ENCODE measurements at regions not wholly inside any gene's neighbourhood (a gene's known extent, or its start where the extent isn't known, plus 50 kb on each side); places are given as distances from the start of the nearest gene placed in this dataset.

DNA sequence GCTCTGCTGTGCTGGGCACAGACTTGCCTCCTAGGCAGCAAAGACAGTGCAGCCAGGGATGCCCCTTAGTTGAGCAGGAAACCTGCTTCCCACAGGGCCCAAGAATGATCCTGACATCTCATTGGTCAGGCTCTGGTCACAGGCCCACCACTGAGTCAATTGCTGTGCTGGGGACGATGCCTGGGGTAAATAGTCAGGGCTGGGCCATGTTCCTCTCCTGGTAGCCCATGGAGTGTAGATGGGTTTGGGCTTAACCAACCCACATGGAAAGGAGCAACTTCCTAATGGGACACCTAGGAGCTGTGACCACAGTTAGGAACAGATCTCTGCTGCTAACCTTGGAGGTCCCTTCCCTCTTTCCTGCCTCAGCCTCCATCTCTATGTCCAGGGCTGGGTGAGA, 212.5 kb upstream of the ZNF536 start:
- no peak overlapping the region for H3K4me3 Mint-ChIP-seq
- ChIA-PET CTCF (no interaction called here), POLR2A (no interaction called here)
- H3K9me3 Mint-ChIP-seq: no peaks in the 10 kb centered on the region
- no peaks in the 10 kb centered on the region for H3K4me1 Mint-ChIP-seq
- no peaks in the 10 kb centered on the region for H3K27me3 Mint-ChIP-seq
- no peak overlapping the region for H3K27ac Mint-ChIP-seq
- no peaks in the 10 kb centered on the region for H3K36me3 Mint-ChIP-seq (ENCODE audit: low read depth)
- DNase-seq: no peak

GRCh38 chr19:30160426-30160825, 211.8 kb upstream of the ZNF536 start:
- CTCF ChIA-PET: no interaction called here
- Mint-ChIP-seq H3K27me3 (no peaks in the 10 kb centered on the region), H3K4me1 (no peaks in the 10 kb centered on the region)

DNA sequence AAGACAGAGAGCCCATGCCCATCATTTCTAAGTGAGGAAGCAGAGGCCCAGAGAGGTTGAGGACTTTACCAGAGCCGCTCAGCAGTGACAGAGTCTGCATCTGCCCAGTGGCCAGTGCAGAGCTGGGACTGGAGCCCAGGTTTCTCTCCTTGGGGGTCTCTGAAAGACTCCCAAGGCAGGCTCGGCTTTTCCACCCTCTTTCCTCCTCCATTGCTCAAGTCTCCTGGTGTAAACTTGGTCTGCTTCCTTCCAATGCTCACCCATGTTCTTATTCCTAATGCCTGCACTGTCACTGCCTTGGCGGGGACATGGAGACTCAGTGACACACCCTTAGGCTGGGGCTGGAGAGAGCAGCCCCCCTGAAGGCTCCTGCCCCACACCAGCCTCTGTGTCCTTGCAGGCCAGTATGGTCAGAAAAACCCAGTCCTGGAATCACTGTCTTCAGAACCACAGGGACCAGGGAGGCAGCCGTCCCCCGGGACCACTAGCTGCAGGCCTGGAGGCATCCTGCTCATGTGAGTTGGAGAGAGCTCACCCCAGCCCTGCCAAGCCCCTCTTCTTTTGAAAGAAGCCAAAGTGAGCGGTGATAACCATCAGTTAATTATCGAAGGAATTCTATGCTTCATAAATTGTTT, 211.0 kb upstream of the ZNF536 start:
- POLR2A ChIA-PET: no interaction called here
- CTCF ChIA-PET: no interaction called here
- Mint-ChIP-seq H3K36me3 (ENCODE audit: low read depth) (no peaks in the 10 kb centered on the region), H3K4me1 (no peaks in the 10 kb centered on the region), H3K9me3 (no peaks in the 10 kb centered on the region), H3K27ac (no peak overlapping the region), H3K4me3 (no peak overlapping the region), H3K27me3 (no peaks in the 10 kb centered on the region)
- DNase-seq: no peak

More at GRCh38 chr19:30160426-30160825, 211.8 kb upstream of the ZNF536 start:
- no peaks in the 10 kb centered on the region for H3K36me3 Mint-ChIP-seq (ENCODE audit: low read depth)
- H3K9me3 Mint-ChIP-seq: no peaks in the 10 kb centered on the region
- no peak for DNase-seq
- no peak overlapping the region for H3K4me3 Mint-ChIP-seq
- H3K27ac Mint-ChIP-seq: no peak overlapping the region
- POLR2A ChIA-PET: no interaction called here

GRCh38 chr19:30161770-30162169, 210.4 kb upstream of the ZNF536 start:
- ChIA-PET POLR2A (no interaction called here), CTCF (no interaction called here)
- Mint-ChIP-seq H3K4me1 (no peaks in the 10 kb centered on the region), H3K4me3 (no peak overlapping the region), H3K9me3 (no peaks in the 10 kb centered on the region), H3K27me3 (no peaks in the 10 kb centered on the region), H3K36me3 (ENCODE audit: low read depth) (no peaks in the 10 kb centered on the region), H3K27ac (no peak overlapping the region)
- no peak for DNase-seq

GRCh38 chr19:30162718-30163117, 209.5 kb upstream of the ZNF536 start:
- Mint-ChIP-seq H3K36me3 (ENCODE audit: low read depth) (no peaks in the 10 kb centered on the region), H3K4me3 (no peak overlapping the region), H3K9me3 (no peaks in the 10 kb centered on the region), H3K4me1 (no peaks in the 10 kb centered on the region), H3K27ac (no peak overlapping the region), H3K27me3 (no peaks in the 10 kb centered on the region)
- ChIA-PET CTCF (no interaction called here), POLR2A (no interaction called here)
- DNase-seq: no peak

GRCh38 chr19:30163663-30164062, 208.5 kb upstream of the ZNF536 start:
- Mint-ChIP-seq H3K4me3 (no peak overlapping the region), H3K27me3 (no peaks in the 10 kb centered on the region), H3K36me3 (ENCODE audit: low read depth) (no peaks in the 10 kb centered on the region), H3K27ac (no peak overlapping the region), H3K4me1 (no peaks in the 10 kb centered on the region), H3K9me3 (no peaks in the 10 kb centered on the region)
- DNase-seq: no peak
- POLR2A ChIA-PET: no interaction called here
- CTCF ChIA-PET: no interaction called here

GRCh38 chr19:30165228-30165813, 206.9 kb upstream of the ZNF536 start:
- H3K27me3 Mint-ChIP-seq: no peaks in the 10 kb centered on the region
- H3K4me1 Mint-ChIP-seq: no peaks in the 10 kb centered on the region
- no peaks in the 10 kb centered on the region for H3K9me3 Mint-ChIP-seq
- no peaks in the 10 kb centered on the region for H3K36me3 Mint-ChIP-seq (ENCODE audit: low read depth)
- ChIA-PET POLR2A (no interaction called here), CTCF (interaction anchor here (0.6 kb wide), 1 partner anchor 1072 kb away, joined by 3 read pairs; no protein-coding TSS in a partner anchor)
- no peak overlapping the region for H3K4me3 Mint-ChIP-seq
- no peak for DNase-seq
- H3K27ac Mint-ChIP-seq: peak overlapping the region; percentile 46

- ChIA-PET CTCF (no interaction called here), POLR2A (no interaction called here)
- no peaks in the 10 kb centered on the region for H3K36me3 Mint-ChIP-seq (ENCODE audit: low read depth)
- no peak overlapping the region for H3K4me3 Mint-ChIP-seq
- no peaks in the 10 kb centered on the region for H3K27me3 Mint-ChIP-seq
- DNase-seq: no peak
- no peak overlapping the region for H3K27ac Mint-ChIP-seq
- no peaks in the 10 kb centered on the region for H3K4me1 Mint-ChIP-seq
- no peaks in the 10 kb centered on the region for H3K9me3 Mint-ChIP-seq
These were observed 204.8 kb upstream of the ZNF536 start for GRCh38 chr19:30167206-30167868.

DNA sequence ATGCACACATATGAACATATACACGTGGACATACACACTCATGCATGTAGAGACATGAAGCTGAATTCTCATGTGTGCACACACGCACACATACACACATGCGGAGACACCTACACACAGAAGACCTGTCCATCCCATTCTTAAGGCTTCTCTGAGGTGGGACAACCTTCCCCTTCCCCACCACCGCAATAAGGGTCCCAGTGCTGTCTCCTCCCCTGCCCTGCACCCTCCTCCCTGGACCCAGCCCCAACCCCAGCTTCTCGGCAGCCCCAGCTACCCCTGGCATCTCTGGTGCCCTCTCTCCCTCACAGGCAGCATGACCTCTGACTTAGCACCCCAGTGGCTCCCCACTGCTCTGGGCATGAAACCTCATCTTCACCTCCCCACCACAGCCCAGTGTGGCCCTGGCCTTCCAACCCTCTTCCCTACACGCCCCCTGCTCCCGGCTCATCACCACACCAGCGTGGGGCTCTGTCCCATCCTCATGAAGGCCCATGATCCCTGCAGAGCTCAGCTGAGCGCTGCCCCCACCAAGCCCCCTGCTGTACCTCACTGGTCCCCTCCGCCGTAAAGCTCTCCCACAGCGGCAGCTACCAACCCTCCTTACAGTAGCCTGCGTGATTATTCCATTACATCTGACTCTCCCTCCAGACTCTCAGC, 204.1 kb upstream of the ZNF536 start:
- no peak overlapping the region for H3K4me3 Mint-ChIP-seq
- no peaks in the 10 kb centered on the region for H3K9me3 Mint-ChIP-seq
- ChIA-PET POLR2A (no interaction called here), CTCF (no interaction called here)
- no peaks in the 10 kb centered on the region for H3K4me1 Mint-ChIP-seq
- DNase-seq: no peak
- no peaks in the 10 kb centered on the region for H3K36me3 Mint-ChIP-seq (ENCODE audit: low read depth)
- no peak overlapping the region for H3K27ac Mint-ChIP-seq
- no peaks in the 10 kb centered on the region for H3K27me3 Mint-ChIP-seq

- no peak for DNase-seq
- Mint-ChIP-seq H3K4me3 (no peak overlapping the region), H3K4me1 (no peaks in the 10 kb centered on the region), H3K9me3 (no peaks in the 10 kb centered on the region), H3K27me3 (no peaks in the 10 kb centered on the region), H3K27ac (no peak overlapping the region), H3K36me3 (ENCODE audit: low read depth) (no peaks in the 10 kb centered on the region)
- ChIA-PET POLR2A (no interaction called here), CTCF (no interaction called here)
These were observed 203.4 kb upstream of the ZNF536 start for GRCh38 chr19:30168760-30169159.

GRCh38 chr19:30169196-30169900, 202.8 kb upstream of the ZNF536 start:
- ChIA-PET POLR2A (no interaction called here), CTCF (no interaction called here)
- Mint-ChIP-seq H3K36me3 (ENCODE audit: low read depth) (no peaks in the 10 kb centered on the region), H3K27me3 (no peaks in the 10 kb centered on the region), H3K4me3 (no peak overlapping the region), H3K9me3 (no peaks in the 10 kb centered on the region), H3K27ac (no peak overlapping the region), H3K4me1 (no peaks in the 10 kb centered on the region)
- no peak for DNase-seq

DNA sequence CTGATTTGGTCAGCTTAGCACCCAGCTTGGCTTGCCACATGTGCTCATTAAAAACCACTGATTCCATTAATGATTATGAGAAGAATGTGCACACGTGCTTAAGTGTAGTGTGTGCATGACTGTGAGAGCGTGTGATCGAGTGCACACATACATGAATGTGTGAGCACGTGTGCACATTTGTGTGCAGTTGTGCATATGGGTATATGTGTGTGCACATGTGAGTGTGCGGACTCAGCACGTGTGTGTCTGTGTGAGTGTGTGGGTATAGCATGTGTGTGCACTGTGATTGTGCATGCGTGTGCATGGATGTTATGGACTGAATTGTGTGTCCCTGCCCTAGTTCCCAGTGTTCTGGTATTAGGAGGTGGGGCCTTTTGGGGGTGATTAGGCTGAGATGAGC, 202.1 kb upstream of the ZNF536 start:
- POLR2A ChIA-PET: no interaction called here
- Mint-ChIP-seq H3K4me3 (no peak overlapping the region), H3K4me1 (no peaks in the 10 kb centered on the region), H3K27me3 (no peaks in the 10 kb centered on the region), H3K36me3 (ENCODE audit: low read depth) (no peaks in the 10 kb centered on the region), H3K27ac (no peak overlapping the region), H3K9me3 (no peaks in the 10 kb centered on the region)
- DNase-seq: no peak
- CTCF ChIA-PET: no interaction called here

DNA sequence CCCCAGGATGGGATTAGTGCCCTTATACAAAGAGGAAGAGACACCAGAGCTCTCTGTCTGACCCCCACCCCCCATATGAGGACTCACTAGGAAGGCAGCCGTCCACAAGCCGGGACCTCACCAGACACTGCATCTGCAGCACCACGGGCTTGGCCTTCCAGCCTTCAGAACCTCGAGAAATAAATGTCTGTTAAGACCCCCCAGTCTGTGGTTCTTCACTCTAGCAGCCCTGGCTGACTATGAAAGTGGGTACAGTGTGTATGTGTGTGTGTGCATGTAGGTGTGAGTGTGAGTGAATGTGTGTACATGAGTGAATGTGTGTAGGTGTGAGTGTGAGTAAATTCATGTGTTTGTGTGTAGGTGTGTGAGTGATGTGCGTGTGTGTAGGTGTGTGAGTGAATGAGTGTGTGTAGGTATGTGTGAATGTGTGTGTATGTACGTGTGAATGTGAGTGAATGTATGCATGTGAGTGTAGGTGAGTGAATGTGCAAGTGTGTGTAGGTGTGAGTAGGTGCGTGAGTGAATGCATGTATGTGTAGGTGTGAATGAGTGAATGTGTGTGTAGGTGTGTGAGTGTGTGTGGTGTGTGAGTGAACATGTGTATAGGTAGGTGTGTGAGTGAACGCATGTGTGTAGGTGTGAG, 201.6 kb upstream of the ZNF536 start:
- H3K27me3 Mint-ChIP-seq: no peaks in the 10 kb centered on the region

More for the DNA sequence above, 201.6 kb upstream of the ZNF536 start:
- no peaks in the 10 kb centered on the region for H3K36me3 Mint-ChIP-seq (ENCODE audit: low read depth)
- no peaks in the 10 kb centered on the region for H3K9me3 Mint-ChIP-seq
- CTCF ChIA-PET: no interaction called here
- no peak overlapping the region for H3K27ac Mint-ChIP-seq
- no peak for DNase-seq
- no peaks in the 10 kb centered on the region for H3K4me1 Mint-ChIP-seq
- H3K4me3 Mint-ChIP-seq: no peak overlapping the region
- POLR2A ChIA-PET: no interaction called here
